ENCODE measurements at regions not wholly inside any gene's neighbourhood (a gene's known extent, or its start where the extent isn't known, plus 50 kb on each side); places are given as distances from the start of the nearest gene placed in this dataset.

DNA sequence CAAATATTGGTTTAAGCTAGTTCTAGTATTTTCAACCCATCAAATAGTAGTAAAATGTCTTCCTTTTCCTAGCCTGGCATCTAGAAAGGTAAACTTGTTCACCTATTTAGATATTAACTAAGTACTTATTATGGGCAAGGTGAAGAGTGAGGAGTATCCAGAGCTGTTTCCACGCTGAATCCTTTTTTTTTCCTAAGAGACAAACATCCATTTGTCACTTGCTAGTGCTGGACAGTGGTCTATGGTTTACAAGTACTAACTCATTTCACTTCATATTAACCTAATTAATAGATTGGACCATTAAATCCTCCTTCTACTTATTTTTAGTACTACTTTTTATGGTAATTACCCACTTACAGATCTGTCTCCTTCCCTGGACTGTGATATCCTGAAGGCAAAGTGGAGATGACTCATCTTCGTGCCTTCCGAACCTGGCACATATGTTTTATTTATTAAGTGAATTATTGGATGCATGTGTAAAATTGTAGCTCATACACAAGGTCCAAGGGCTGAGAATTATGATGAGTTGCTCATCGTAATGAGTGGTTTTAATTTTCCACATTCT, 159.6 kb upstream of the IGFBP3 start:
- H2AFZ ChIP-seq (ENCODE audit: insufficient read depth, low read depth, low read length, poor library complexity, severe bottlenecking): no peak overlapping the region
- no peak overlapping the region for H3K4me2 ChIP-seq (replicated peaks; ENCODE audit: low read depth, low read length, poor library complexity, severe bottlenecking)
- no peaks in the 10 kb centered on the region for H3K27me3 ChIP-seq (replicated peaks in 1 of 4; ENCODE audit: control extremely low read depth in 1 of 4, control insufficient read depth in 3 of 4, insufficient read depth in 4 of 4, low read length in 3 of 4)
- no peak overlapping the region for H3K27ac ChIP-seq (ENCODE audit: low read length in 2 of 2)
- intact Hi-C loops (cut with micrococcal nuclease): no loop called here
- DNase-seq (no peak), ATAC-seq (ENCODE audit: low read depth) (no peak)
- Mint-ChIP-seq H3K4me3 (no peak overlapping the region), H3K9me3 (ENCODE audit: insufficient read depth) (no peaks in the 10 kb centered on the region), H3K27me3 (no peaks in the 10 kb centered on the region), H3K27ac (no peak overlapping the region), H3K4me1 (no peaks in the 10 kb centered on the region)
- no peaks in the 10 kb centered on the region for H3K79me2 ChIP-seq (ENCODE audit: control insufficient read depth, insufficient read depth, low read length)
- ChIA-PET POLR2A (no interaction called here), CTCF (no interaction called here)
- H4K20me1 ChIP-seq (ENCODE audit: control insufficient read depth, insufficient read depth, low read length, poor library complexity, severe bottlenecking): no peaks in the 10 kb centered on the region
- no peaks in the 10 kb centered on the region for H3K36me3 ChIP-seq (replicated peaks in 1 of 2; ENCODE audit: control extremely low read depth in 1 of 2, control insufficient read depth in 1 of 2, extremely low read depth in 1 of 2, insufficient read depth in 2 of 2, low read length in 1 of 2)
- H3K9me3 ChIP-seq (ENCODE audit: control extremely low read depth in 1 of 3, control insufficient read depth in 2 of 3, insufficient read depth in 1 of 3, low read length in 2 of 3): no peaks in the 10 kb centered on the region
- no CpG with 5 or more reads among the region's 4 CpGs for WGBS (ENCODE audit: insufficient coverage)
- TF ChIP-seq CTCF (IDR thresholded peaks at IDR 0.05) (no peak), EZH2 (IDR thresholded peaks at IDR 0.05; ENCODE audit: borderline replicate concordance, insufficient read depth, low read depth, low read length, poor library complexity, severe bottlenecking) (no peak)
- no peaks in the 10 kb centered on the region for H3K4me1 ChIP-seq (ENCODE audit: control insufficient read depth in 2 of 2, insufficient read depth in 2 of 2, low read length in 2 of 2)
- H3K9ac ChIP-seq (ENCODE audit: low read length): no peak overlapping the region
- no peak overlapping the region for H3K4me3 ChIP-seq (ENCODE audit: control extremely low read depth in 1 of 5, extremely low read depth in 1 of 5, insufficient read depth in 1 of 5, low read depth in 2 of 5, low read length in 4 of 5)

DNA sequence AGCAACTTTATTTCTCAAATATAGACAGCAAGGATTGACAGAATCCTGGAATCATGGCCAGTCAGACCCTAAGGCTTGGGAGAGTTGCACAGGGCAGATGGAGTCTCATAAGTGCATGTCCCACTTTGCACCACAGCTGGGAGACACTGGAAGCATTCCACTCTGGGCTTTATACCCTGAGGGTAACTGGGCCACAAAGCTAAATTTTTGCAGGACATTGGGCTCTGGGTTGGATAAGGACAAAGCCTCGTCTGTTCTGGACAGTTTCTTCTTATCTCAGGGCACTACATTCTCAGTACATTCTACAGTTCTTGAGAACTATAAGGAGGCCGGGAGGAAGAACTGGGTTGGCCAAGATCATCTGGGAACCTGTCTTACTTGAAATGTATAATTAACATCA, 158.3 kb upstream of the IGFBP3 start:
- Histone ChIP-seq H3K79me2 (ENCODE audit: control insufficient read depth, insufficient read depth, low read length) (no peaks in the 10 kb centered on the region), H3K36me3 (replicated peaks in 1 of 2; ENCODE audit: control extremely low read depth in 1 of 2, control insufficient read depth in 1 of 2, extremely low read depth in 1 of 2, insufficient read depth in 2 of 2, low read length in 1 of 2) (no peaks in the 10 kb centered on the region), H3K27ac (ENCODE audit: low read length in 2 of 2) (no peak overlapping the region), H2AFZ (ENCODE audit: insufficient read depth, low read depth, low read length, poor library complexity, severe bottlenecking) (no peak overlapping the region), H3K4me3 (ENCODE audit: control extremely low read depth in 1 of 5, extremely low read depth in 1 of 5, insufficient read depth in 1 of 5, low read depth in 2 of 5, low read length in 4 of 5) (no peak overlapping the region), H4K20me1 (ENCODE audit: control insufficient read depth, insufficient read depth, low read length, poor library complexity, severe bottlenecking) (no peaks in the 10 kb centered on the region), H3K4me1 (ENCODE audit: control insufficient read depth in 2 of 2, insufficient read depth in 2 of 2, low read length in 2 of 2) (no peaks in the 10 kb centered on the region), H3K27me3 (replicated peaks in 1 of 4; ENCODE audit: control extremely low read depth in 1 of 4, control insufficient read depth in 3 of 4, insufficient read depth in 4 of 4, low read length in 3 of 4) (no peaks in the 10 kb centered on the region), H3K9ac (ENCODE audit: low read length) (no peak overlapping the region), H3K9me3 (ENCODE audit: control extremely low read depth in 1 of 3, control insufficient read depth in 2 of 3, insufficient read depth in 1 of 3, low read length in 2 of 3) (no peaks in the 10 kb centered on the region), H3K4me2 (replicated peaks; ENCODE audit: low read depth, low read length, poor library complexity, severe bottlenecking) (no peak overlapping the region)
- no peak for TF ChIP-seq CTCF (IDR thresholded peaks at IDR 0.05)
- TF ChIP-seq EZH2 (IDR thresholded peaks at IDR 0.05; ENCODE audit: borderline replicate concordance, insufficient read depth, low read depth, low read length, poor library complexity, severe bottlenecking): no peak
- ChIA-PET POLR2A (no interaction called here), CTCF (no interaction called here)
- H3K4me3 Mint-ChIP-seq: no peak overlapping the region
- H3K9me3 Mint-ChIP-seq (ENCODE audit: insufficient read depth): no peaks in the 10 kb centered on the region
- no peaks in the 10 kb centered on the region for H3K4me1 Mint-ChIP-seq
- ATAC-seq (ENCODE audit: low read depth) (no peak), DNase-seq (no peak)
- intact Hi-C loops (cut with micrococcal nuclease): no loop called here
- H3K27me3 Mint-ChIP-seq: no peaks in the 10 kb centered on the region
- H3K27ac Mint-ChIP-seq: no peak overlapping the region
- WGBS (ENCODE audit: insufficient coverage): no CpG with 5 or more reads among the region's 2 CpGs
